Kasumi-1 (cell line): ENCODE measurements at regions not wholly inside any gene's neighbourhood (a gene's known extent, or its start where the extent isn't known, plus 50 kb on each side); places are given as distances from the start of the nearest gene placed in this dataset.

Experiments
- DNase-seq, 2 experiments: peaks; one replicate each; lab custom pipeline; 2025; lab: John Stamatoyannopoulos, UW

DNA sequence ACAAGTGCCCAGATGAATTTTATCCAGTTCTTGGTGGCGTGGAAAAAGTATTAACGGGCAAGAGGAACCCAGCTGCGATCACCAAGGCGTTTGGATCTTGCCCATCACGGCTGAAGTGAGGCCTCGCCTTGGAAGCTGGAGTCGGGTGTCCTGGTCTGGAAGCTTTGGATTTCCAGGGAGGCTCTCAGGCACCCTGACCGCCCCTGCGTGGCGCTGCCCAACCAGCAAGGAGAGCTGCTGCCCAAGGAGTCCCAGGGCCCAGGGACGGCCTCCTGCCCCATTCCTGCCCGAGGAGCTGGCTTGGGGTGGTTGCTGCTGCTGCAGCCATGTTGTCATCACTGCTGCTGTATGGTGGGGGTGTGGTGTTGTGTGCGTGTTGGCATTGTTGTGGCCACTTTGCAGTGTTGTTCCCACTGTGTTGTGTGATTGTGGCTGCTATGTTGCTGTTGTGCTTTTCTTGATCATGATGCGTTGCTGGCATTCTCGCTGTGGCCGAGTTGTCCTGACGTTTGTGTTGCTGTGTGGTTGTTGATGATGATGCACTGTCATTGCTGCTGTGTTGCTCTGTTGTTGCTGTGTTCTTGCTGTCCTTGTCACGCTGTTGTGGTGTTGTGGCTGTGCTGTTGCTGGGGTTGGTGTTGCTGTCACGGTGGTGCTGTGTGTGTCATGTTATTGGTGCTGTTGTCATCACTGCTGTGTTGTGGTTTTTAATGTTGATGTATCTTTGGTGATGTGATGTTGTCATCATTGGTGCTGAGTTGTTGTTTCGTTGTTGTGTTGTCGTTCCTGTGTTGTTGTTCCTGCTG, 318.8 kb downstream of the C16orf95 start:
- DNase-seq = no peak

DNA sequence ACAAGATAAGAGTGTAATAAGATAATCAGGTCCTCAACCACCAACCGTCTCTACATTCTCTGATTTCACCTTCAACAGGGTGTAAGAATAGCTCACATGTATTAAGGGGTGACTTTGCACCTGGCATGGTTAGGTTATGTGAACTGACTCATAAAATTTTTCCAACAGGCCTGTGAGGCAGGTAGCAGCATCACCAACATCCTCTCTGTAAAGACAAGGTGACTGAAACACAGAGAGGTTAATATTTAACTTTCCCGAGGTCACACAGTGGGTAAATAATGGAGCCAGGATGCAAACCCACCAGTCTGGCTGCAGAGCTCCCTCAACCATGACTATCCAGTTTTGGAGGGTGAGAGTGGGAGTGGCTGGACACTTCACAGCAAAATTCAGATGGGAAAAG, 317.2 kb downstream of the C16orf95 start:
- no peak for DNase-seq

DNA sequence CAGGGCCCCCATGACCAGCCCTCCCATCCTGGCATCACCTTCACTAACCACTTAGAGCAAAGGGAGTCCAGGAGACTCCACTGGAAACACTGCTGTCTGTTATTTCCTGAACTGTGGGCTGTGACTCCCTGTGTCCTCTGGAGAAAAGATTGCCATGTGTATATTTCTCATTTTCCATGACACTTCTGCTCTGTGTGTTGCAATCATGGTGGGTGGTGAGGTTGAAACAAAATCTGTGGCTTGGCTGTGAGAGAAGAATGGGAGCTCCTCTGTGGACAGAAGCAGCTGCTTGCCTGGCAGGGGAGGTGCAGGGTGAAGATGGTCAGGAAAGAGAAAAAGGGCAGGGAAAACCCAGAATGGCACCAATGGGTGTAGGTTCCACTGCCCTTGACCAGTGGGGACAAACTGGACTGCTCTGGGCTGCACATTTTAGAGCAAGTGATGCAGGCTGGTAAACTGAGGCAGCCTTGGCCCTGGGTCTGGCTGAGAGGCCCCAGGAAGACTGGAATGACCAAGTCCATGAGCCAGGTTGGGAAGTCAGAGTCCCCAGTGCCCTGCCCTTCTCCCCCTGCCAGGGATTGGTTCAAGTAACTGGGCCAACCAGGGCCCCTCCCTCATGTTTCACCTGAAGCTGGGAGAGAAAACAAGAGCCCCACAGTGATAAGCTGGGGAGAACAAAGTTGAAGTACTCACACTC, 314.3 kb downstream of the C16orf95 start:
- no peak for DNase-seq

- DNase-seq = no peak
Measured at GRCh38 chr16:87003414-87003755, 313.8 kb downstream of the C16orf95 start.

GRCh38 chr16:87006021-87006420, 311.2 kb downstream of the C16orf95 start:
- DNase-seq = no peak

- DNase-seq = no peak
Measured at GRCh38 chr16:87006789-87007745, 310.1 kb downstream of the C16orf95 start.

GRCh38 chr16:87007907-87008306, 309.3 kb downstream of the C16orf95 start:
- no peak for DNase-seq

- no peak for DNase-seq
Measured at GRCh38 chr16:87008664-87009063, 308.5 kb downstream of the C16orf95 start.

- DNase-seq = no peak
Measured at GRCh38 chr16:87012954-87013938, 303.9 kb downstream of the C16orf95 start.

- no peak for DNase-seq
Measured at GRCh38 chr16:87014112-87014511, 303.1 kb downstream of the C16orf95 start.

GRCh38 chr16:87015021-87015420, 302.2 kb downstream of the C16orf95 start:
- no peak for DNase-seq

DNA sequence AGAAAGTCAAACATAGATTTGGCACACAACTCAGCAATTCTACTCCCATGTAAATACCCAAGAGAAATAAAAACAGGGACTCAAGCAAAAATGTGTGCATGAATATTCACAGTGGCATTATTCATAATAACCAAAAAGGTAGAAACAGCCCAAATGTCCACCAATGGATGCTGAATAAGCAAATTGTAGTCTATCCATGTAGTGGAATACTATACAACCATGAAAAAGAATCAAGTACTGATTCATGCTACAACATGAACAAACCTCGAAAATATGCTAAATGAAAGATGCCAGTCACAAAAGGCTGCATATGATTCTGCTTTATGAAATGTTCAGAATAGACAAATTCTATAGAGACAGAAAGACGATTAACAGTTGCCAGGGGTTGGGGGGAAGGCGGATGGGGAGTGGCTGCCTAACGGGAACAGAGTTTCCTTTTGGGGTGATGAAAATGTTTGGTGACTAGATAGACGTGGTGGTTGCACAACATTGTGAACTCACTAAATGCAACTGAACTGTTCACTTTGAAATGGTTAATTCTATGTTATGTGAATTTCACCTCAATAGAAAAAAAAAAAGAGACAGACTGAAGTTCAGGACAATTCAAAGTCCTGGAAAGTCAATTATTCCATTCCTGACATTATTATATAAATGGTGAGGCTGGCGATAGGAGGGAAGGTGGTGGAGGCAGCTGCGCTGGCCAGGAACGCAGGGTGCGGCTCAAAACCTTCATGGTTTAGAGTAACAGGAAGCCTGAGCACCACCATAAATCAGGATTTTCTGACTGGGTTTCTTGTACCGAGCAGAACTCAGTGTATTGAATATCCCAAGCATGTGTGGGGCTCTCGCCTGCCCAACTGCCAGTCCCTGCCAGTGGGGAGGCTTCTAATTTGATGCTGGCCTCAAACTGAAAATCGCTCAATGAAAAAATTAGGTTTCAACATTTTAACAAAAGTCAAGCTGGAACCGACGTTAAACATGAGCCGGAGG, 300.9 kb downstream of the C16orf95 start:
- DNase-seq = no peak

DNA sequence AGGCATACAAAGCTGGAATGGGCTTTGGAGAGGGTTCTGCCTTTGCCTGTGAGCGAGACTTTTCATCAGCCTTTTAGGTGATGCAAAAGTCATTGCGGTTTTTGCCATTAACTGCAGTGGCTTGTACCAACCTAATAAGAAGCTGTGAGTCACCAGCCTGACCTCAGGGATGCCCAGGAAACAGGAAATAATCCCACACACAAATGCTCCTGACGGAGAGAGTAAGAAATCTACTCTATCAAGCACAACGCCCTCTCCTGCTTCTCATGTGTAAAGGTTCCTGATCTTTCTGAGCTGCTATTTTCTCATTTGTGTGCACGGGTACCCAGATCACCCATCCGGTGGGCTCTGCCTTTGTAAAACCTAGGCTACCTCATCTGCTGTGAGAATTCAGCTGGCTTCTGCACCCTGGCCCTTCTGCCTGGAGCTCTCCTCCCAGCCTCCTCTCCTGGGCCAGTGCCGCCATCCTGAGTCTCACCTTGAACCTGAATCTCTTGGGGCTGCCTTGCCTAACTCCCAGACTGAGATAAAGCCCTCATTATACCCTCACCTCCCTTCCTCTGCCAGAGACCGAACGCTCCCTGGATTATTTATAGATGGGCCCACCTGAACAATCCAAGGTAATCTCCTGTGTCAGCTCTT, 299.7 kb downstream of the C16orf95 start:
- DNase-seq = peak; percentile 1 to 3

DNA sequence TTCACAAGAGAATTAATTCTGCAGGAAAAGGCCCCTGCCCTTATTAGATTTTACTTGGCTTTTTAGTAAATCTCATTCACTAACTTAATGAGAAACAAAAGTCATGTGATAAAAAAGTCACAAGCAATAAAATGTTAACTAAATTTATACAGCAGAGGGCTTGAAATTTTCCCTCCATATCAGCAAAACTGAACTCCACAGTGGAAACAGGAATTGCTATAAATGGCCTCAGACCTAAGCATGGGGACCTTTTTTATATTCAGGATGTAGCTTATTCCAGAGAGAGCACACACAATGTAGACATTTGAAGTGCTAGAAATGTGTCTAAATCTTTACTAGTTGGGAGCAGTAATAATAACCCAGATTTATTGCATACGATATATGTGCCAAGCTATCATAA, 291.5 kb downstream of the C16orf95 start:
- DNase-seq = no peak

DNA sequence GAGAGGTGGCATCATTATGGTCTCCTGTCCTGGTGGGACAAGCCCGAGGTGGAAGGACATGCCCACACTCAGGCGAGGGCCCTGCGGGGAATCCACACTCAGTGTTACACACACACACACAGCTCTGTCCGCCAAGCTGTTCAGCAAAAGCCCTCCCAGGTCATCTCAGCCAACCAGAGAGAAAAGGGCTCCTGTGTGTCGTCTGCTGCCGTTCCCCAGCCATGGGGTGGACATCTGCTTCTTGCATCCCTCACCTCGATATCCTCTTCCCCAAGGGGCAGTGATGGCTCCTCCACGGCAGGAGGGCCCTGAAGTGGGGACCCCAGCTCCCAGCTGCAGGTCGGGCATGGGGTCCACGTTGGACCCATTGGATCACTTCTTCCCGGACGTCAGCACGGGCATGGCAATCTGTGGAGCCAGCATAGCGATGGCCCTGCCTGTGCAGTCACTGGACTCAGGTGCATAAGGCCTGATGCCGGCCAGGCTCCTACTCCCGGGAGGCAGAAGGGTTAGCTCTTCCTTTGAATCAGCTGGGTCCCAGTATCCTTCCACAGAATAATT, 290.1 kb downstream of the C16orf95 start:
- DNase-seq = no peak

GRCh38 chr16:87028481-87029320, 288.5 kb downstream of the C16orf95 start:
- DNase-seq = no peak

- DNase-seq = no peak
Measured at GRCh38 chr16:87032554-87032953, 284.6 kb downstream of the C16orf95 start.

DNA sequence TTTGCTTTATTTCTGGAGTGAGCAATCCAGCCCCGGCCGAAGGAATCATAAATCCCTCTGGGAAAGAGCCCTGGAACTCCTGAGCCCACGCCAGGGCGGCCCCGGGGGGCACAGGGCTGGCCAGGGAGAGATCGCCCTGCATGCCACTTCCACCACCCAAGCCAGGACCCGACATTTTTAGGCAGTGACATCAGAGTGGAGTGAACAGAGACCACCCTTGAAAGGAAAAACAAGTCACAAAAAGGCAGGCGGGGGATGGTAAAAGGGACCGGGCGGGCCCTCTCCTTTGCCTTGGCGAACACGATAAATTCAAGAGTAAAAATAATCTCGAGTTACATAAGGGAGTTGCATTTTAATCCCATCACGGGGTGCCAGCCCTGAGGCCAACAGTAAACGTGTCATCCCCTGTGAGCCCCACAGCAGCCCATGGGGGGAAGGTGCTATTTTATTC, 284.1 kb downstream of the C16orf95 start:
- no peak for DNase-seq
